ENCODE measurements at regions not wholly inside any gene's neighbourhood (a gene's known extent, or its start where the extent isn't known, plus 50 kb on each side); places are given as distances from the start of the nearest gene placed in this dataset.
"Not testable (repeated sequence)": the region's sequence is repeated elsewhere in the genome, so short reads cannot be mapped to it uniquely, and the experiment has no call there.

DNA sequence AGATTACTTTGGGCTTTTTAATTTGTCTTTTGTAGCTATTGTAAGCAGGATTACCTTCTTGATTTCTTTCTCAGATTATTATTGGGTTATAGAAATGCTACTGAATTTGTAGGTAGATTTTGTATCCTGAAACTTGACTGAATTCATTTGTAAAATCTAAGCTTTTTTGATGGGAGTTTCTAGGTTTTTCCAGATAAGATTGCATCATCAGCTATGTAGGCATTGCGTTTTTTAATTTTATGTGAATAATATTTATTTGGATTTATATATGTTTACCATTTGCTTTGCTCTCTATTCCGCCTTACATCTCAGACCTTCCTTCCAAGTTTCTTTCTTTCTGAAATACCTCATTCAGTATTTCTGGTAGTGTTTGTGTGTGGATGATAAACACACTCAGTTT lies 351.7 kb upstream of the ANKRD30A start:
- Histone ChIP-seq H3K27me3 (replicated peaks; ENCODE audit: insufficient read depth, low read depth, low read length, poor library complexity) (no peaks in the 10 kb centered on the region), H3K4me1 (ENCODE audit: insufficient read depth, low read length, poor library complexity, severe bottlenecking) (peaks cover 8% of the 10 kb centered on the region), H3K27ac (ENCODE audit: low read depth, low read length, poor library complexity, severe bottlenecking) (no peak overlapping the region), H3K36me3 (ENCODE audit: insufficient read depth, low read length, poor library complexity, severe bottlenecking) (no peaks in the 10 kb centered on the region), H3K4me3 (ENCODE audit: low read depth, low read length, poor library complexity, severe bottlenecking) (no peak overlapping the region), H3K9me3 (ENCODE audit: low read depth, low read length, poor library complexity, severe bottlenecking) (no peaks in the 10 kb centered on the region)
- BruUV-seq (replicated peaks), result no TSS peak
- ChIA-PET POLR2A (ENCODE audit: low non-redundant PET) (no interaction called here), CTCF (no interaction called here)
- intact Hi-C loops (cut with micrococcal nuclease; ENCODE audit: unreplicated experiment), result loop anchor here (10.0 kb wide), 1 partner anchor 1539 kb away; no protein-coding TSS in a partner anchor
- DNase-seq (ENCODE audit: low spot score), result no peak
- no peak for TF ChIP-seq EZH2 (IDR thresholded peaks at IDR 0.05; ENCODE audit: borderline replicate concordance, low read depth, low read length, poor library complexity, severe bottlenecking)

DNA sequence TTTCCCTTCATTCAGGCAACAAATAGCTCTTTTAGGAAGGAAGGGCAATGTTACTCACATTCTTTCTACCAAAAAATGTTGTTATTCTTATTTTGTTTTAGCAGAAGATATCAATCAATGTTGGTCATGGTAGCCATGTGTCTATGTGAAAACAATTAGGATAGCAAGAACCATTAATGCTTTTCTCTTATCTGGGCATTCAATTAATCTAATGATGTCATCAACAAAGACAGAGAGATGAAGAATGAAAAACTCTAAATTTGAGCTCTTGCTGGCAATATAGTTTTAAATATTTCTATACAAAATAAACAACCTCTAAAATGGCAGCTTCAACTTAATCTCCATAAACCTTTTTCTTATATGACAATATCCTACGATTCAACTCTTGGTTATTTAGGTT lies 353.7 kb upstream of the ANKRD30A start:
- H3K4me1 ChIP-seq (ENCODE audit: insufficient read depth, low read length, poor library complexity, severe bottlenecking), result peaks cover 6% of the 10 kb centered on the region
- H3K27me3 ChIP-seq (replicated peaks; ENCODE audit: insufficient read depth, low read depth, low read length, poor library complexity), result no peaks in the 10 kb centered on the region
- no peaks in the 10 kb centered on the region for H3K36me3 ChIP-seq (ENCODE audit: insufficient read depth, low read length, poor library complexity, severe bottlenecking)
- CTCF ChIA-PET, result no interaction called here
- no peak overlapping the region for H3K27ac ChIP-seq (ENCODE audit: low read depth, low read length, poor library complexity, severe bottlenecking)
- intact Hi-C loops (cut with micrococcal nuclease; ENCODE audit: unreplicated experiment), result loop anchor here (10.0 kb wide), 1 partner anchor 1537 kb away; no protein-coding TSS in a partner anchor
- no peaks in the 10 kb centered on the region for H3K9me3 ChIP-seq (ENCODE audit: low read depth, low read length, poor library complexity, severe bottlenecking)
- DNase-seq (ENCODE audit: low spot score), result no peak
- POLR2A ChIA-PET (ENCODE audit: low non-redundant PET), result no interaction called here
- H3K4me3 ChIP-seq (ENCODE audit: low read depth, low read length, poor library complexity, severe bottlenecking), result no peak overlapping the region
- no TSS peak for BruUV-seq (replicated peaks)
- TF ChIP-seq EZH2 (IDR thresholded peaks at IDR 0.05; ENCODE audit: borderline replicate concordance, low read depth, low read length, poor library complexity, severe bottlenecking) (no peak), CTCF (conservative IDR thresholded peaks at IDR 0.05; ENCODE audit: low read depth, low read length) (no peak)

- DNase-seq (ENCODE audit: low spot score); H3K27ac ChIP-seq (ENCODE audit: low read depth, low read length, poor library complexity, severe bottlenecking); BruUV-seq (replicated peaks); H3K9me3 ChIP-seq (ENCODE audit: low read depth, low read length, poor library complexity, severe bottlenecking); H3K36me3 ChIP-seq (ENCODE audit: insufficient read depth, low read length, poor library complexity, severe bottlenecking); H3K27me3 ChIP-seq (replicated peaks; ENCODE audit: insufficient read depth, low read depth, low read length, poor library complexity); H3K4me3 ChIP-seq (ENCODE audit: low read depth, low read length, poor library complexity, severe bottlenecking); CTCF ChIA-PET: not testable (repeated sequence)
- H3K4me1 ChIP-seq (ENCODE audit: insufficient read depth, low read length, poor library complexity, severe bottlenecking), result peaks cover 26% of the 10 kb centered on the region
- POLR2A ChIA-PET (ENCODE audit: low non-redundant PET), result interaction anchor here (0.6 kb wide), 1 partner anchor 92 kb away, joined by 3 read pairs; no protein-coding TSS in a partner anchor
- intact Hi-C loops (cut with micrococcal nuclease; ENCODE audit: unreplicated experiment), result loop anchor here (10.0 kb wide), 1 partner anchor 1535 kb away; no protein-coding TSS in a partner anchor
These were observed 355.7 kb upstream of the ANKRD30A start for GRCh38 chr10:36769741-36770140.

- BruUV-seq (replicated peaks), result no TSS peak
- no peak for TF ChIP-seq CTCF (conservative IDR thresholded peaks at IDR 0.05; ENCODE audit: low read depth, low read length)
- no peak for TF ChIP-seq EZH2 (IDR thresholded peaks at IDR 0.05; ENCODE audit: borderline replicate concordance, low read depth, low read length, poor library complexity, severe bottlenecking)
- no peaks in the 10 kb centered on the region for H3K9me3 ChIP-seq (ENCODE audit: low read depth, low read length, poor library complexity, severe bottlenecking)
- H3K4me3 ChIP-seq (ENCODE audit: low read depth, low read length, poor library complexity, severe bottlenecking), result no peak overlapping the region
- intact Hi-C loops (cut with micrococcal nuclease; ENCODE audit: unreplicated experiment), result no loop called here
- POLR2A ChIA-PET (ENCODE audit: low non-redundant PET), result no interaction called here
- CTCF ChIA-PET, result no interaction called here
- H3K27me3 ChIP-seq (replicated peaks; ENCODE audit: insufficient read depth, low read depth, low read length, poor library complexity), result no peaks in the 10 kb centered on the region
- H3K36me3 ChIP-seq (ENCODE audit: insufficient read depth, low read length, poor library complexity, severe bottlenecking), result no peaks in the 10 kb centered on the region
- H3K4me1 ChIP-seq (ENCODE audit: insufficient read depth, low read length, poor library complexity, severe bottlenecking), result peaks cover 27% of the 10 kb centered on the region
- H3K27ac ChIP-seq (ENCODE audit: low read depth, low read length, poor library complexity, severe bottlenecking), result peak overlapping the region; percentile 44
- DNase-seq (ENCODE audit: low spot score), result peak; percentile 25
These were observed 358.5 kb upstream of the ANKRD30A start for GRCh38 chr10:36766940-36767339.

Measured in A673 (cell line).